DOHH2 (cell line): ENCODE measurements at regions not wholly inside any gene's neighbourhood (a gene's known extent, or its start where the extent isn't known, plus 50 kb on each side); places are given as distances from the start of the nearest gene placed in this dataset.

Experiments used
- H3F3A ChIP-seq: fragments of 200-600 bp; sonication (generic), shearing (Covaris generic); 2 replicates; pipeline ENCODE4 v1.6.0; 2016; ENCODE audit warnings: antibody characterized with exemption, mild to moderate bottlenecking; ENCODE audit not compliant: control insufficient read depth, insufficient read depth
- H3K27ac ChIP-seq: fragments of 200-600 bp; sonication (generic); 2 replicates; pipeline ENCODE4 v1.5.1; 2014; ENCODE audit warnings: low read depth, mild to moderate bottlenecking, low read length, moderate library complexity
- H3K27me3 ChIP-seq: fragments of 200-600 bp; sonication (generic); 2 replicates; pipeline ENCODE4 v1.6.1; 2014; ENCODE audit warnings: mild to moderate bottlenecking, low read length, mixed read lengths; ENCODE audit not compliant: control insufficient read depth
- H3K36me3 ChIP-seq: fragments of 200-600 bp; sonication (generic); 2 replicates; pipeline ENCODE4 v1.6.1; 2014; ENCODE audit warnings: mild to moderate bottlenecking, low read length, moderate library complexity, mixed read lengths; ENCODE audit not compliant: control insufficient read depth
- H3K4me1 ChIP-seq: fragments of 200-600 bp; sonication (generic); 2 replicates; pipeline ENCODE4 v1.6.1; 2014; ENCODE audit warnings: mild to moderate bottlenecking, low read length, mixed read lengths; ENCODE audit not compliant: control insufficient read depth
- H3K4me2 ChIP-seq: fragments of 200-600 bp; sonication (generic); 2 replicates; pipeline ENCODE4 v1.6.0; 2014; ENCODE audit warnings: mild to moderate bottlenecking, low read length, moderate library complexity
- H3K4me3 ChIP-seq: fragments of 200-600 bp; sonication (generic); 2 replicates; pipeline ENCODE4 v1.5.1; 2014; ENCODE audit warnings: mild to moderate bottlenecking, low read length, mixed read lengths
- H3K79me2 ChIP-seq: fragments of 200-600 bp; sonication (generic); 2 replicates; pipeline ENCODE4 v1.6.1; 2014; ENCODE audit warnings: mild to moderate bottlenecking, low read length, mixed read lengths; ENCODE audit not compliant: control insufficient read depth
- H3K9me2 ChIP-seq: fragments of 200-600 bp; sonication (generic); replicated peaks from 2 replicates; pipeline ENCODE4 v1.6.1; 2014; ENCODE audit warnings: mild to moderate bottlenecking, low read length, mixed read lengths; ENCODE audit not compliant: control insufficient read depth
- H3K9me3 ChIP-seq: fragments of 200-600 bp; sonication (generic); 2 replicates; pipeline ENCODE4 v1.6.1; 2014; ENCODE audit warnings: antibody characterized with exemption, low read length, mixed read lengths; ENCODE audit not compliant: control insufficient read depth, insufficient read depth
- H4K20me1 ChIP-seq: fragments of 200-600 bp; sonication (generic); 2 replicates; pipeline ENCODE4 v1.6.0; 2014; ENCODE audit warnings: low read depth, mild to moderate bottlenecking, antibody characterized with exemption, low read length, moderate library complexity; ENCODE audit not compliant: control insufficient read depth, insufficient read depth
- CTCF ChIP-seq: fragments of 200-600 bp; sonication (generic); IDR thresholded peaks from one replicate; pipeline ENCODE4 v1.5.1; 2014; ENCODE audit warnings: antibody characterized with exemption, mild to moderate bottlenecking, low read depth, low read length; ENCODE audit not compliant: poor library complexity, severe bottlenecking
- EZH2phosphoT487 ChIP-seq: fragments of 200-600 bp; sonication (generic); IDR thresholded peaks from 2 replicates; pipeline ENCODE4 v1.6.1; 2017; ENCODE audit warnings: borderline replicate concordance, mild to moderate bottlenecking, antibody characterized with exemption, low read length, moderate library complexity, mixed read lengths

- Histone ChIP-seq H3K4me3 (no peak overlapping the region), H3K9me2 (no peaks in the 10 kb centered on the region), H3K27me3 (no peaks in the 10 kb centered on the region), H3K27ac (no peak overlapping the region), H3K4me1 (no peaks in the 10 kb centered on the region), H3K4me2 (no peak overlapping the region), H3K9me3 (no peaks in the 10 kb centered on the region), H3F3A (no peaks in the 10 kb centered on the region), H3K79me2 (no peaks in the 10 kb centered on the region), H3K36me3 (no peaks in the 10 kb centered on the region), H4K20me1 (no peaks in the 10 kb centered on the region)
- no peak for TF ChIP-seq CTCF
- TF ChIP-seq EZH2phosphoT487 = no peak
These were observed 1731.5 kb upstream of the FLRT2 start for GRCh38 chr14:83798421-83798820.

- H3K4me3 ChIP-seq = no peak overlapping the region
- H3K4me1 ChIP-seq = no peaks in the 10 kb centered on the region
- H3K79me2 ChIP-seq = no peaks in the 10 kb centered on the region
- no peaks in the 10 kb centered on the region for H4K20me1 ChIP-seq
- TF ChIP-seq EZH2phosphoT487 (no peak), CTCF (no peak)
- H3K4me2 ChIP-seq = no peak overlapping the region
- H3F3A ChIP-seq = no peaks in the 10 kb centered on the region
- H3K27ac ChIP-seq = no peak overlapping the region
- H3K9me2 ChIP-seq = no peaks in the 10 kb centered on the region
- H3K9me3 ChIP-seq = no peaks in the 10 kb centered on the region
- H3K27me3 ChIP-seq = no peaks in the 10 kb centered on the region
- H3K36me3 ChIP-seq = no peaks in the 10 kb centered on the region
These were observed 1730.7 kb upstream of the FLRT2 start for GRCh38 chr14:83799233-83799632.

GRCh38 chr14:83814896-83815295 lies 1715.0 kb upstream of the FLRT2 start:
- Histone ChIP-seq H3K27me3 (no peaks in the 10 kb centered on the region), H3K79me2 (no peaks in the 10 kb centered on the region), H3K4me2 (no peak overlapping the region), H3K4me3 (no peak overlapping the region), H4K20me1 (no peaks in the 10 kb centered on the region), H3K4me1 (no peaks in the 10 kb centered on the region), H3K27ac (no peak overlapping the region), H3F3A (no peaks in the 10 kb centered on the region), H3K9me2 (no peaks in the 10 kb centered on the region), H3K36me3 (no peaks in the 10 kb centered on the region), H3K9me3 (no peaks in the 10 kb centered on the region)
- TF ChIP-seq CTCF = no peak
- no peak for TF ChIP-seq EZH2phosphoT487

GRCh38 chr14:83816761-83817160 lies 1713.2 kb upstream of the FLRT2 start:
- Histone ChIP-seq H3K36me3 (no peaks in the 10 kb centered on the region), H3K4me3 (no peak overlapping the region), H4K20me1 (no peaks in the 10 kb centered on the region), H3F3A (no peaks in the 10 kb centered on the region), H3K27ac (no peak overlapping the region), H3K4me1 (no peaks in the 10 kb centered on the region), H3K27me3 (no peaks in the 10 kb centered on the region), H3K4me2 (no peak overlapping the region), H3K9me2 (no peaks in the 10 kb centered on the region), H3K79me2 (no peaks in the 10 kb centered on the region), H3K9me3 (no peaks in the 10 kb centered on the region)
- TF ChIP-seq CTCF (no peak), EZH2phosphoT487 (no peak)
